HG02840 (cell line): ENCODE measurements at regions not wholly inside any gene's neighbourhood (a gene's known extent, or its start where the extent isn't known, plus 50 kb on each side); places are given as distances from the start of the nearest gene placed in this dataset.
"Not testable (repeated sequence)": the region's sequence is repeated elsewhere in the genome, so short reads cannot be mapped to it uniquely, and the experiment has no call there.

ENCODE experiments used
- ATAC-seq: cut with Tn5 transposase; IDR thresholded peaks from one replicate; pipeline ENCODE4 v1.9.1; 2021; ENCODE audit warnings: mild to moderate bottlenecking, moderate library complexity, moderate number of reproducible peaks; ENCODE audit not compliant: unreplicated experiment, low FRiP score

DNA sequence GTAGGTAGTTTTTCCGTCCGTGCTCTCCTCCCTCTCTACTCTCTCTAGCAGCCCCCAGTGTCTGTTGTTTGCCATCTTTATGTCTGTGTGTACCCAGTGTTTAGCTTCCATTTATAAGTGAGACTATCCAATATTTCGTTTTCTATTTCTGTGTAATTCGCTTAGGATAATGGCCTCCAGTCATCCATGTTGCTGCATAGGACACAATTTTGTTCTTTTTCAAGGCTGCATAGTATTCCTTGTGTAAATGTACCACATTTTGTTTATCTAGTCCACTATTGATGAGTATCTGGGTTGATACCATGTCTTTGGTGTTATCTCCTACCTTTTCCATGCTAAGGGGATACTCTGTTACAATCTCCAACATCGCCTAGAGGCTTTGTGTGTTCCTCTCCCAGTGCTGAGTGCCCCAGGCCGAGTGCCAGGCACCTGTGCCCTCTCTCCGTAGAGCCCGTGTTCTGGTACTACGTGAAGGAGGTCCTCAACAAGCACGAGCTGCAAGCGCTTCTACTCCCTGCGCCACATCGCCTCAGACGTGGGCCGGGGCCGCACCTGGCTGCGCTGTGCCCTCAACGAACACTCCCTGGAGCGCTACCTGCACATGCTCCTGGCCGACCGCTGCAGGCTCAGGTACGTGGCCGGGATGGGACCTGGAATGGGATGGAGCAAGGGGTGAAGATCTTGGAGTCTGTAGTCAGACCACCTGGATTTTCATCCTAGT lies 51.0 kb downstream of the NPIPB11 start:
- not testable (repeated sequence) for ATAC-seq

DNA sequence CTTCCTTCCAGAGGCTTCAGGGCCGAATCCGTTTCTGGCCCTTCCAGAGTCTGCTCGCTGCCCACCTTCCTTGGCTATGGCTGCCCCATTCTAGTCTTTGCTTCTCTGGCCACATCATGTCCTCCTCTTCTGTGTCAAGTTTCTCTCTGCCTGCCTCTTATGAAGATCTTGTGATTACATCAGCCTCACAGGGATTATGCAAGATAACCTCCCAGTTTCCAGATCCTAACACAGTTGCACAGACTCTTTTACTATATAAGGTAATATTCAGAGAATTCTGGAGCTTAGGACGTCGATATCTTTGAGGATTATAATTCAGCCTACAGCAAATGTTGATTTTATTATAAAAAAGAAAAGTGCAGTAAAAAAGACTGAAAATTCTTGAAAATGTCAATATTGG lies 52.1 kb downstream of the NPIPB11 start:
- not testable (repeated sequence) for ATAC-seq

DNA sequence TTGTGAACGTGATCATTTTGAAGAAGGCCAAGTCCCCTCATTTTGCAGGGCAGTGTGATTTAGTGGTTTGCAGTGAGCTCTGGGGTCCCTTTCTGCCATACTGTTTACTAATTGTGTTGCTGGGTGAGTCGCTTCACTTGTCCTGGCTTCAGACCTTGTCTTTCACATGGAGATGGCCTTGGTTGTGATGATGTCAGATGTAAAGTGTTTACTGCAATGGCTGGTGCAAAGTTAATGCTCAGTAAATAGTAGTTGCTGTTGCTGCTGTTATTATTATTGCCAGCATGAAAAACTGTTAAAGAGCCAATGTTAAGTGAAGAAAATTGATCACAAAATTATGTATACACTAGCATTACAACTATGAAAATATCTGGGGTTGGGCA lies 53.9 kb downstream of the NPIPB11 start:
- ATAC-seq, result not testable (repeated sequence)

DNA sequence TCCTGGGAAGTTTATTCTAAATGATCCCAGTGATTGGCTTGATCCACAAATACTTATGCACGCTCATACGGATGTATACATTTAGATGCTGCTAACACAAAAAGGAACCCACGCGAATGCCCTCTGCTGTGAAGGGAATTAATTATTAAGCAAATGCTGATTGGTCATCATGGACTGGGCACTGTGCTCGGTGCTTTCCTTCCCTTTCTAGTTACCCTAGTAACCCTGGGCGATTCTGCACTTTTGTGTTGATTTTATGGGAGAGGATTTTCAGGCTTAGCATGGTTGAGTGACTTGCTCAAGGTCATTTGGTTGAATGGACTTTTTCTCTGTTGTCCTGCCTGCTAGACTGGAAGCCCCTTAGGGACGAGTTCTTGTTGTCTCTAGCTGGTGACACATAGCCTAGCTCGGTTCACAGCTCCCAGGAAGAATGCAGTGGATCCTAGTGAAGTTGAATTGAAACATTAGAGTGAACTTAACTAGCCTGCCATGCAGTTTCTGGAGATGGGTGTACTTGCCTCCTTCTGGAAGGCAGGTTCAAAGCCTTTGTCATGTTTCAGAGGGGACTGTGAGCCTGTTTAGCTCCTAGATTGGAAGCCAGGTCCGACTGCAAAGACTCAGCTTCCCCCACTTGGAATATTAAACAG lies 54.4 kb downstream of the NPIPB11 start:
- not testable (repeated sequence) for ATAC-seq

DNA sequence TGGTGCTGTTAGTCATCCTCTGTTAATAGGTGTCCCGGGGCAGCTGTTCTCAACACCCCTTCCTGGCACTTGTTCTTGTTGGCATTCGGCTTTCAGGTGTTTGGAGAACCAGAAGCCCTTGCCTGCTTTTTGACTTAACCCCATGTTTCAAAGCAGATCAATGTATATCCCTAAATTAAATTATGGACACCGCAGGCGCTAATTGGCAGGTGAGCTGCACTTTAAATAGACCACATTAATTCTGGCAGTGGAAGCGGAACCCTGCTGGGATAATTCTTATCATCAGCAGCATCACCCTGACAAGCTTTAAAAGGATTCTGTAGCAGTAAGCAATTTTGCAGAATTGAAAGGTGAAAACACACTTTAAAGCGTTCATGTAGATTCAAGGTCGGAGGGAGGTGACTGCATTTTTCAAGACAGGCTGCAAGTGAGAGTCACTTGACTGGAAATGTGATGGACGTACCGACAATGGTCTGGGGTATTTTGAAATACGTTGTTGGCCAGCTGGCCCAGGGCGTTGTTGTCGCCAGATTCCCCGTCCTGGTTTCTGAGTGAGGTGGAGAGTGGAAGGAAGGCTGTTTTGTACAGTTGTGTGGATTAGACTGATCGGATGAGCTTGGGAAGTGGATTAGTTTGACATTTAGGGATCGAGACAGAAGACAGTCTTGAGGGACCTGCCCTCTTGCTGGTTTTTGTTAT lies 55.1 kb downstream of the NPIPB11 start:
- not testable (repeated sequence) for ATAC-seq

DNA sequence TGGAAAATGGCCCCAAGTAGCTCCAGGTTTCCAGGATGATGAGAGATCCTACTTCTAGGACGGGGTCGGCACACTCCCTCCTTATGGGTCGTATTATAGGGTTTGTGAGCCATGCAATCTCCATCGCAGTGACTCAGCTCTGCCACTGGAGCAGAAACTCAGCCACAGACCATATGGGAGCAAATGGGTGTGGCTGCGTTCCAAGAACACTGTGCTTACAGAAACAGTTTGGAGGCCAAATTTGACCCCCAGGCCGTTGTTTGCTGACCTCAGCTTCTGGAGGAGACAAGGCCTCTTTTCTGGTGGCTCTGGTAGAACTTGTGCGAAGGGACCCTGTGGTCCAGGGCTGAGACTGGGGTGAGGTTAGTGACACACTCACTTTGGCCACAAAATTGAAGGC lies 56.5 kb downstream of the NPIPB11 start:
- not testable (repeated sequence) for ATAC-seq

DNA sequence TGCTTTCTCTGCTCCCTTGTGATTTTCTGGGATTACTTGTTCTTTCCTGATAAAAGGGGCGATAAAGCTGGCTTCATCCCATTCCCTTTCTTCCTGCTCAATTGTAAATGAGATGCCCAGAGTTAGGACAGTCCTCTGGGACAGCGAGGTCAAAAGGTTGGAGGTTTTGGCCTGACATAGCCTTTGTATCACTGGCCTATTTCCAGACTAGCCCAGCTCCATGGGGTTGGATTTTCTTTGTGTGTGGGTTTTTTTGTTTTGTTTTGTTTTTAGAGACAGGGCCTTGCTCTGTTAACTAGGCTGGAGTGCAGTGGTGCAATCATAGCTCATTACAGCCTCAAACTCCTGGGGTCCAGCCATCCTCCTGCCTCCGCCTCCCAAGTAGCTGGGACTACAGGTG lies 57.8 kb downstream of the NPIPB11 start:
- not testable (repeated sequence) for ATAC-seq

DNA sequence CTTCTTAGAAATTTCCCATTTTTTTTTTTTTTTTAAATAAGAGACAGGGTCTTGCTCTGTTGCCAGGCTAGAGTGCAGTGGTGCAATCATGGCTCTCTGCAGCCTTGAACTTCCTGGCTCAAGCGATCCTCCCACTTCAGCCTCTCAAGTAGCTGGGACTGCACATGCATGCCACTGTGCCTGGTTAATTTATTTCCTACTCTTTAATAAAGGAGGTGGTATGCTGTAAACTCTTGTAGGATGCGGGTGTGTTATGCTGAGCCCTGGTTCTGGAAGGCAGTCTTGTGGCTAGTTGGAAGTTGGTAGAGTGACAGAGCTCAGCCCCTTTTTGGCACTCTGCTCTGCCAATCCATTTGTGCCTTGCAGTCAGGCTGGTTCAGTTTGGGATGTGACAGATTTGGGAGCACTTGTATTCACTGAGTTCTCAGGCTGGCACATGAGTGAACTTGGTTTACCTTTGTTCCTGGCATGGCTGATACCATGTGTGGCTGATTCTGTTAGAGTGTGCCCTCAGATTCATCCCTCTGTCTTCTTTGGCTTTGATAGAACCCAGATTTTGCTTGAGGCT lies 58.3 kb downstream of the NPIPB11 start:
- not testable (repeated sequence) for ATAC-seq

DNA sequence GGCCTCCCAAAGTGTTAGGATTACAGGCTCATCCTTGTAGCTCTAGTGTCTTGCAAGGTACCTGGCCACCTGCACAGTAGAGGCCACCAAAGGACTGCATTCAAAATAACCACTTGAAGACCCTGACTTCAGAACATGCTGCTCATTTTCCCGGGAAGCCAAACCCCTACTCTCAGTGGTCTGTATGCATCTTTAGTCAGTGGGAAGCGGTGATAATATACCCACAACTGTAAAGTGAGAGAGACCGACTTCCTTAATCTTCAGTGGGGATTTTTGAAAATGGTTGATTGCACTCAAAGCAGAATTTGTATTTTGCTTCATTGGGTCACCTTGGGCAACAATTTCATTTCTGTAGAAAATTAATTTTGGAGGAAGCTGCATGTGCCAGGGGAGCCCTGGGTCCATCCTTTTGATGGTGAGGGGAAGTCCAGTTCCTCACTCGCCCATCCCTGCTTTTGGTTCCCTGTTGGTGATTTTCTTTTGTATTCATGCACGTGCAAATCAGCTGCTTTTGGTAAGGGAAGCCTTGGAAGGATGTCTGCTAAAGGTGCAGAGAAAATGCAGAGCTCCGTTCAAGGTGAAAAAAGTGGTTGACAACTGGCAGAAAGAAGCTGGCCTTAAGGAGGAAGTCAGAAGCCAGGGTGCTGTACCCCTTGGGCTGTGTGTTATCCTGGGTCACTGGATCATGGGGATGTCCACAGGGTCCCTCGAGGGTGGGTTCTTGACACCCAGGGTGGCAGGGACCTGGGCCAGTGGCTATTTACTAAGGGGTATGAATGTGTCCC lies 59.5 kb downstream of the NPIPB11 start:
- ATAC-seq, result not testable (repeated sequence)

DNA sequence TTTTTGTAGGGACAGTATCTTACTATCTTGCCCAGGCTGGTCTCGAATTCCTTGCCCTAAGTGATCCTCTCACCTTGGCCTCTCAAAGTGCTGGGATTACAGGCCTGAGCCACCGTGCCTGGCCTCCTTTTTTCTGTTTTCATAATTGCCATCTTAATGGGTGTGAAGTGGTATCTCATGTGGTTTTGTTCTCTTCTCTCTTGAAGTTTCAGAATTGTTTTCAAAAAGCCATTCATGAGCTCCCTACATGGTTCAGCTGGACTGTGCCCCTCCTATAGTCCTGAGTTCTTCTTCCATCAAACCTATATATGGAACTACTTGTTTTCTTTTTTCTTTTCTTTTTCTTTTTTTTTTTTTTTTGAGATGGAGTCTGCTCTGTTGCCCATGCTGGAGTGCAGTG lies 60.3 kb downstream of the NPIPB11 start:
- ATAC-seq, result not testable (repeated sequence)

DNA sequence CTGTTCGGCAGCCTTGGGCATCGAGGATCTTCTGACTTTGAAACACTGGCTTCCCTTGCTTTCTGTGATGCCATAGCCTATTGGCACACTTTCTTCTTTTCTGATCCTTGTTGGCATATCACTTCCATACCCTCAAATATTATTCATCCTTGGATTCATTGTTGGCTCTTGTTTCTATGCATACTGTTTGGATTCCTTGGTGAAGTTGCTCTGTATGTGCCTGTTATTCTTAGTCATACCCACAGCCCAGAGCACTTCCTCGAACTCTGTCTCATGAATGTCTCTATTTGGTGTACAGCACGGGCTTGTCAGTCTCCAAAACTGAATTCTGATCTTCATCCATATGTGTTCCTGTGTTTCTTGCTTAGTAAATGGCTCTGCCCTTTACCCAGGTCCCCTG lies 63.6 kb downstream of the NPIPB11 start:
- ATAC-seq, result not testable (repeated sequence)

DNA sequence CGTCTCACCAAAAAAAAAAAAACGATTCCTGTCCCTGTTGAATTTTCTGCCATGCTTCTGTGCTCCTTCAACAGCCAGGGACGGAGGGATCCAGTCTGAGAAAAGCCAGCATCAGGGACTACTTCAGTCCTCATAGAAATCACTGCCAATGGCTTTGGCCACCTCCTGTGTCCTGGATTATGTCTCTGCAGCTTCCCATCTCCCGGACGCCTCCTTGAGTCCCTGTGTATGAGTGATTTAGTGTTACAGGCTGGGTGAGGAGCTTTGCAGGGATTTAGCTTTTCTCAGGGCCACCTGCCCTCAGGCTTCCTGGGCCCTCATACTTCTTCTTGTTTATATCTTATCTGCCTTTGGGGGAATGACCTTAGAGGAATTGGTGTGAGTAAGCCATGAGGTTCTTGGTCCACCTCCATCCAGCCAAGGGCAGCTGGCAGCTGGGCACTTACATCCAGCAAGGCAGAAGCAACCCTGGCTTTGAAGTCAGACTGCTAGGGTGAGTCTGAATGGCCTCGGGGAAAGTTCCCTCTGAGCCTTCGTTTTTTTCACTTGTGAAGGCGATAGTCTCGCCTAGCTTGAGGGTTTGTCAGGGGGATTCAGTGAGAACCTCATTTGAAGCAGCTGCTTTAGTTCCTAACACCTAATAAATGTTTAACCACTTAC lies 65.6 kb downstream of the NPIPB11 start:
- ATAC-seq, result not testable (repeated sequence)

DNA sequence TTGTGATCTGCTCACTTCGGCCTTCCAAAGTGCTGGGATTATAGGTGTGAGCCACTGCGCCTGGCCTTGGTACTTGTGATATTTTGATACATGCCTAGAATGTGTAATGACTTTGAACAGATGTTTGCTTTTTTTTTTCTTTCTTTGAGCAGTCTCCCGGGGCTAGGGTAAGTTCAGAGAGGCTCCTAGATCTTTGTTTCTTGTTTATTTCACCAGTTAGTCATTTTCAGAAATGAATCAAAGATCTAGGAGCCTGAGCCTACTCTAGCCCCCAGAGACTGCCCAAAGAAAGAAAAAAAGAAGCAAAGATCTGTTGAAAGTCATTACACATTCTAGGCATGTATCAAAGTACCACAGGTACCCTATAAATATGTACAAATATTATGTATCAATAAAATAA lies 66.3 kb downstream of the NPIPB11 start:
- ATAC-seq, result not testable (repeated sequence)

DNA sequence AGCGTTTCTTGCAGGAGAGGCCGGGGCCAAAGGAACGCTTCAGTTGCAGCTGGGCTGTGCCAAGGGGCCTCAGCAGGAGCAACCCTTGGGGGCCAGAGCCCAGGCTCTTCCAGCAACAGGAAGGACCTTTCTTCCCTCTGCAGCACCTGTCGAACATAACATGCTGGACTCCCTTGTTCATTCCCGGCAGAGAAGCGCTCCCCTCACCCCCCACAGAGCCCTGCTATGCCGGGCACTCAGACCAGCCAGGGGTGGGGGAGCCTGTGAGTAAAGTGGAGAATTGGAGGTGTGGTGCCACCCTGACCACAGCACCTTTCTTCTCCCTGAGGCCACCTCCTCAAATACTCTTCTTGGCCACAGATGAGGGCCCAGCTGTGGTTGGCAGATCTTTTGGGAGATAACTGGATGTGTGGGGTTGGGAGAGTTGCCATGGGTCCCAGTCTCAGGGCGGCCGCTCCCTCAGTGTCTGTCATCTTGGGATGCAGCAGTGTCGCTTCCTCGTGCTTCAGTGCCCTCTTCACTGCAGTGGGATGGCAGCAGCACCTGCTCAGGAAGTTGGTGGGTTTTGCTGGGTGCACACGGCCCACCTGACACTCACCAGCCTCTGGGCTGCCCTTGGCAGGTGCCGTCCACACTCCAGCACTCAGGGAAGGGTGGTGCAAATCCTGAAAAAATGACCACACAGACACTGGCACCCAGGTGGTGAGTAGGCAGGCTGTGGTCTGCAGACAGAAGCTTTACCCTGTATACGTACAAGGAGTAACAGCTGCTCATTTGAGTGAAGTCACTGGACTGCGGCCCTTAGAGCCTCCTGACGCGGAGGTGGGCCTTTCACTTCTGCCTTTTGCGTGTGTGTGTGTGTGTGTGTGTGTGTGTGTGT lies 67.5 kb downstream of the NPIPB11 start:
- not testable (repeated sequence) for ATAC-seq

DNA sequence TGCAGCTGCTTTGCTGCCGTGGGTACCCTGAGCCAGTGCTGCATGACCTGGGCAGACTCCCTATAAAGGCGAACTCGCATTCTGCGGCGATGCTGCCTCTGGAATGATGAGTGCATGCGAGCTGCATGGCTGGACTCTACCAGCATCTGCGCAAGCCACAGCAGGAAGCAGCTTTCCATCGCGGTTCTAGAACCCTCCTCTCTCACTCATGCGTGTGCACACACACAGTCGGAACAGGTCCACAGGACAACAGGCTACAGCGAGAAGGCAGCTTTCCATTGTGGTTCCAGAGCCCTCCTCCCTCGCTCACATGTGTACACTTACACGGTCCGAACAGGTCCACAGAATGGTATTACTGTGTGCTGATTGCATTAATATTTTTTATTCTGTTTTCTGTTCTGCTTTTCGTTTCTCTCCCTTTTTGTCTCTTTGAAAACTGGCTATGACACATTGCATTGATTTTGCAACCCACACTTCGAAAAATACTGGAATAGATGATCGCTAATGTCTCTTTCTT lies 69.1 kb downstream of the NPIPB11 start:
- ATAC-seq, result not testable (repeated sequence)

DNA sequence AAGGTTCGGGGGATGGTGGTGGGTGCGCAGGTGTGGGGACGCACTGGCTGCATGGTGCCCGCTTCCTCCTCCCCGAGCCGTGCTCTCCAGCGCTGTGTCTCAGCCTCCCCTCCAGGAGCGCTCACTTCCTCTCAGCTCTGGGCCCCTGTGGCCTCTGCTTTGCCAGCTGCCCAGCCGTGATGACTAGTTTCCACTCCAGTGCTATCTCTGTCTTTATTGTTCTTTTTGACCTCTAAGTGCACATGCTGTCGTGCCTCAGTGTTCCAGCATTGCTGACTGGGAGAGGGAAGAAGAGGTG lies 71.0 kb downstream of the NPIPB11 start:
- ATAC-seq, result not testable (repeated sequence)

DNA sequence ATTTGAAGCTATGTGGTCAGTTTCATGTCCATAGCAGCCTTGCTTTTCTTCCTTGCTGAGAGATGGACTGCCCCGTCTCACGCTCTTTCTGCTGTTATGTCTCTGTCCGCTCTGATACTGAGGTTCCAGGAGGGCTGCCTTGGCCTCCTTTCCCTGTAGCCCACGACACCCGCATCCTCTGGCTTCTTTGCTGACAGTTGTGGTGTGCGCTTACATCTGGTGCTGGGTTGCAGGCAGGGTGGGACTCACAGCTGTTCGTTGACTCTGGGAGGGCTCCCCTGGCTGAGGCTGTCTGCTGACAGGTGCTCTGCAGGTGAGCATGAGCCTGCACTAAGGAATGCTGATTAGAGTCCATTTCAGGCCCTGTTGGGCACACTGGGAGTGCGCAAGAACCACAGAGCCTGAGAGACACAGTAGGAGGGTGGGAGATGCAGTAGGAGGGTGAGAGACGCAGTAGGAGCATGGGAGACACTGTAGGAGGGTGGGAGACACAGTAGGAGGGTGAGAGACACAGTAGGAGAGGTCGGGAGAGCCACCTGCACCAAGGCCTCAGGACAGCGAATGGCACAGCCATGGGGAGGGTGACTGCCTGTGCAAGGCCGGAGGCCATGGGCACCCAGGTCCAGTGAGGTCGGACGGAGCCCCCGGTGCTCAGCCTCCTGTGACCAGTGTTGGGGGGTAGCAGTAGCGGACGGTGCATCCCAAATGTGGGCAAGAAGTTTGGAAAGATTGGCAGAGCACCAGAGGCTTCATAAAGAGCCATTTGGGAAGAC lies 71.5 kb downstream of the NPIPB11 start:
- ATAC-seq, result not testable (repeated sequence)

DNA sequence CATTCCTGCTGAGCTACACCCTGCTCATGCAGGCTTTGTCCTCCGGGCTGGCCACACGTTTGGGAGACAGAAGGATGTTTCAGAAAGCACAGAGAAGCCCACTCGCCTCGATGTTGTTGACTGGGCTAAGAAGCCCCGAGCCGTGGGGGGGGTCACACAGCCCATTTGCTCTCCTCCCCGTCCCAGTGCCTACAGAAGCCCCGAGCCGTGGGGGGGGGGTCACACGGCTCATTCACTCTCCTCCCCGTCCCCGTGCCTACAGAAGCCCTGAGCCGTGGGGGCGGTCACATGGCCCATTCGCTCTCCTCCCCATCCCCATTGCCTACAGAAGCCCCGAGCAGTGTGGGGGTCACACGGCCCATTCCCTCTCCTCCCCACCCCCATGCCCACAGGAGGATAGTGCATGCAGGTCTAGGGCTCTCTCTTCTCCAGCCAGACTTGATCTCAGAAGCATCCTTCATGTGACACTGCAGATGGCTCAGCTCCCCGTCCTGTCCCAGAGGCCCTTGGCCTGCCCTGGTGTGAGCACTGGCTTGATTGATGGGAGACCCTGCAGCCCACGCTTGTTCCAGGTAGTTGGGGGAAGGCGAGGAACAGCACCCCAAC lies 72.9 kb downstream of the NPIPB11 start:
- ATAC-seq, result not testable (repeated sequence)
